GM18520 (cell line): ENCODE measurements at regions not wholly inside any gene's neighbourhood (a gene's known extent, or its start where the extent isn't known, plus 50 kb on each side); places are given as distances from the start of the nearest gene placed in this dataset.

Source experiments
- ATAC-seq: cut with Tn5 transposase; IDR thresholded peaks from one replicate; pipeline ENCODE4 v1.9.1; 2021; ENCODE audit not compliant: unreplicated experiment

GRCh38 chr7:46651070-46651469, 730.0 kb upstream of the IGFBP3 start:
- ATAC-seq, result no peak

GRCh38 chr7:46649876-46650275, 728.8 kb upstream of the IGFBP3 start:
- ATAC-seq, result no peak

- ATAC-seq, result no peak
Observed at GRCh38 chr7:46637793-46638735, 717.0 kb upstream of the IGFBP3 start.

GRCh38 chr7:46636022-46636421, 715.0 kb upstream of the IGFBP3 start:
- no peak for ATAC-seq

GRCh38 chr7:46633630-46634240, 712.7 kb upstream of the IGFBP3 start:
- ATAC-seq, result no peak

GRCh38 chr7:46633200-46633599, 712.1 kb upstream of the IGFBP3 start:
- ATAC-seq, result no peak

GRCh38 chr7:46630031-46630430, 709.0 kb upstream of the IGFBP3 start:
- ATAC-seq, result no peak

GRCh38 chr7:46628389-46628788, 707.3 kb upstream of the IGFBP3 start:
- no peak for ATAC-seq

GRCh38 chr7:46626691-46627310, 705.7 kb upstream of the IGFBP3 start:
- ATAC-seq, result no peak

- no peak for ATAC-seq
Observed at GRCh38 chr7:46626261-46626660, 705.2 kb upstream of the IGFBP3 start.

GRCh38 chr7:46625032-46625431, 704.0 kb upstream of the IGFBP3 start:
- ATAC-seq, result no peak

- ATAC-seq, result no peak
Observed at GRCh38 chr7:46622251-46622650, 701.2 kb upstream of the IGFBP3 start.

- no peak for ATAC-seq
Observed at GRCh38 chr7:46619723-46620310, 698.7 kb upstream of the IGFBP3 start.

- ATAC-seq, result no peak
Observed at GRCh38 chr7:46616636-46617035, 695.6 kb upstream of the IGFBP3 start.

GRCh38 chr7:46613551-46613950, 692.5 kb upstream of the IGFBP3 start:
- ATAC-seq, result no peak

- ATAC-seq, result no peak
Observed at GRCh38 chr7:46613116-46613515, 692.0 kb upstream of the IGFBP3 start.

- ATAC-seq, result no peak
Observed at GRCh38 chr7:46611508-46611907, 690.4 kb upstream of the IGFBP3 start.

GRCh38 chr7:46610746-46611145, 689.7 kb upstream of the IGFBP3 start:
- ATAC-seq, result no peak

GRCh38 chr7:46607176-46607575, 686.1 kb upstream of the IGFBP3 start:
- no peak for ATAC-seq

- no peak for ATAC-seq
Observed at GRCh38 chr7:46606761-46607160, 685.7 kb upstream of the IGFBP3 start.

GRCh38 chr7:46604241-46604661, 683.2 kb upstream of the IGFBP3 start:
- no peak for ATAC-seq

GRCh38 chr7:46603780-46604179, 682.7 kb upstream of the IGFBP3 start:
- ATAC-seq, result no peak
